ENCODE measurements at regions not wholly inside any gene's neighbourhood (a gene's known extent, or its start where the extent isn't known, plus 50 kb on each side); places are given as distances from the start of the nearest gene placed in this dataset.
"Not testable (repeated sequence)": the region's sequence is repeated elsewhere in the genome, so short reads cannot be mapped to it uniquely, and the experiment has no call there.

- H3K4me1 ChIP-seq: no peaks in the 10 kb centered on the region
- no peak overlapping the region for H3K27ac ChIP-seq
- no peaks in the 10 kb centered on the region for H3K9me3 ChIP-seq
- no peak overlapping the region for H3K4me3 ChIP-seq
- no peak for ATAC-seq
- H3K27me3 ChIP-seq: peaks cover 99% of the 10 kb centered on the region
- intact Hi-C loops (cut with DNase I): no loop called here
- TF ChIP-seq, protein P1, sequence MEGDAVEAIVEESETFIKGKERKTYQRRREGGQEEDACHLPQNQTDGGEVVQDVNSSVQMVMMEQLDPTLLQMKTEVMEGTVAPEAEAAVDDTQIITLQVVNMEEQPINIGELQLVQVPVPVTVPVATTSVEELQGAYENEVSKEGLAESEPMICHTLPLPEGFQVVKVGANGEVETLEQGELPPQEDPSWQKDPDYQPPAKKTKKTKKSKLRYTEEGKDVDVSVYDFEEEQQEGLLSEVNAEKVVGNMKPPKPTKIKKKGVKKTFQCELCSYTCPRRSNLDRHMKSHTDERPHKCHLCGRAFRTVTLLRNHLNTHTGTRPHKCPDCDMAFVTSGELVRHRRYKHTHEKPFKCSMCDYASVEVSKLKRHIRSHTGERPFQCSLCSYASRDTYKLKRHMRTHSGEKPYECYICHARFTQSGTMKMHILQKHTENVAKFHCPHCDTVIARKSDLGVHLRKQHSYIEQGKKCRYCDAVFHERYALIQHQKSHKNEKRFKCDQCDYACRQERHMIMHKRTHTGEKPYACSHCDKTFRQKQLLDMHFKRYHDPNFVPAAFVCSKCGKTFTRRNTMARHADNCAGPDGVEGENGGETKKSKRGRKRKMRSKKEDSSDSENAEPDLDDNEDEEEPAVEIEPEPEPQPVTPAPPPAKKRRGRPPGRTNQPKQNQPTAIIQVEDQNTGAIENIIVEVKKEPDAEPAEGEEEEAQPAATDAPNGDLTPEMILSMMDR (IDR thresholded peaks at IDR 0.05): no peak
- DNase-seq: no peak
- no peaks in the 10 kb centered on the region for H3K36me3 ChIP-seq
Observed at GRCh38 chr6:28816339-28816908, 107.4 kb downstream of the TRIM27 start.

- no peak for ATAC-seq
Observed at GRCh38 chr6:28816909-28817807, 106.6 kb downstream of the TRIM27 start.

DNA sequence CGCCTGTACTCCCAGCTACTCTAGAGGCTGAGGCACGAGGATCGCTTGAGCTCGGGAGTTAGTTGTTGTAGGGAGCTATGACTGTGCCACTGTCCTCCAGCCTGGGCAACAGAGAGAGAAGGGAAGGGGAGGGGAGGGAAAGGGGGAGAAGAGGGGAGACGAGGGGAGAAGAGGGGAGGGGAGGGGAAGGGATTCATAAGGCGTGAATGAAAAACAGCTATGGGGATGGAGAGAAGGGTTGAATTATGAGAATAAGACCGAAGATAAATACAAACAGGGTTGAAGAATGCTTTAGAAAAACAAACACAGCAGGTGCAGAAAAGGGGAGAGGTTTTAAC lies 106.0 kb downstream of the TRIM27 start:
- Histone ChIP-seq H3K36me3 (no peaks in the 10 kb centered on the region), H3K9me3 (no peaks in the 10 kb centered on the region), H3K4me1 (no peaks in the 10 kb centered on the region), H3K27ac (no peak overlapping the region), H3K4me3 (no peak overlapping the region), H3K27me3 (peaks cover 99% of the 10 kb centered on the region)
- TF ChIP-seq, protein P1 (IDR thresholded peaks at IDR 0.05): no peak
- intact Hi-C loops (cut with DNase I): no loop called here
- DNase-seq: no peak
- ATAC-seq: no peak

More at GRCh38 chr6:28816909-28817807, 106.6 kb downstream of the TRIM27 start:
- Histone ChIP-seq H3K9me3 (no peaks in the 10 kb centered on the region), H3K4me3 (no peak overlapping the region), H3K27ac (no peak overlapping the region), H3K4me1 (no peaks in the 10 kb centered on the region), H3K36me3 (no peaks in the 10 kb centered on the region), H3K27me3 (peaks cover 99% of the 10 kb centered on the region)
- intact Hi-C loops (cut with DNase I): no loop called here
- TF ChIP-seq, protein P1 (IDR thresholded peaks at IDR 0.05): no peak
- no peak for DNase-seq

DNA sequence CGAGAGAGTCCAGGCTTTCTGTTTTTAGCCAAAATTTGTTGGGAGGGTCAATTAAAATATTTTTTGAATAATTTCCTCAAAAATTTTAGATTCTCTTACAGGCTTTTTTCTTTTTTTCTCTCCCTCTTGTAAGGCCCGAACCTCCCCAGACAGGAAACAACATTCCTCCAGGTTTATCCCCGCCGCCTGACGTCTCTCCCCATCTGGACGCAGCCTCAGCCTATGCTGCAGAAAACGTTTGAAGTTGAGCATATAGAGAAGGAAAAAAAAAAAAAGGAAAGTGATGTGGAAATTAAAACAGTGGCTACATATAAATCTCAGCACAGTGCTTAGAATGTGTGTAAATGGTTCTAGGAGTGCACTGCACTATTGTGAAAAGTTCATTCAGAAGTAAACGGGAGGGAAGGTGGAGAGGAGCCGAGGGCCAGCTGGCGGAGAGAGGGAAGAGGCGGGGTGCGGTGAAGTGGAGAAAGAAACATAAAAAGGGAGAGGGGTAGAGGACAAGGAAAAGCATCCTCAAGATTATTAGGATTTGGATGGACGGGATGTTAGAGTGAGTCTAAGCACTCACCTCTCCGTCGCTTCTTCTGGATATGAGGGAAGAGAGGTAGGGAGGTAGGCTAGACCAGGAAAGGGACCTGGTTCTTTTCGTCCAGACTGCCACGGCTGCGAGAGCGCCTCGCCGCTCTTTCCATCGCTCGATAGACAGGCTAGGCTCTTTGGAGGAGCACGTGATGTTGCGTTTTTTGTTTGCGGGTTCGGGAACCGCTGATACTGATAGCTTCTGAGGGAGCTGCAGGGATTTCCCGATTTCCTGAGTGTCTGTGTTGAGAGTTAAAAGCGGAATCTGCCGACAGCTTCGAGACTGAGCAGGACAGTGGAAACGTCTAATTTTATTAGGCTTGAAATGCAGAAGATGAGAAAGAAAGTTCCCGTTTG lies 98.7 kb downstream of the TRIM27 start:
- Histone ChIP-seq H3K9me3 (no peaks in the 10 kb centered on the region), H3K4me1 (no peaks in the 10 kb centered on the region), H3K4me3 (no peak overlapping the region), H3K27me3 (peaks cover 90% of the 10 kb centered on the region), H3K27ac (no peak overlapping the region), H3K36me3 (no peaks in the 10 kb centered on the region)
- intact Hi-C loops (cut with DNase I): no loop called here
- DNase-seq: no peak
- no peak for ATAC-seq
- TF ChIP-seq, protein P1 (IDR thresholded peaks at IDR 0.05): no peak

DNA sequence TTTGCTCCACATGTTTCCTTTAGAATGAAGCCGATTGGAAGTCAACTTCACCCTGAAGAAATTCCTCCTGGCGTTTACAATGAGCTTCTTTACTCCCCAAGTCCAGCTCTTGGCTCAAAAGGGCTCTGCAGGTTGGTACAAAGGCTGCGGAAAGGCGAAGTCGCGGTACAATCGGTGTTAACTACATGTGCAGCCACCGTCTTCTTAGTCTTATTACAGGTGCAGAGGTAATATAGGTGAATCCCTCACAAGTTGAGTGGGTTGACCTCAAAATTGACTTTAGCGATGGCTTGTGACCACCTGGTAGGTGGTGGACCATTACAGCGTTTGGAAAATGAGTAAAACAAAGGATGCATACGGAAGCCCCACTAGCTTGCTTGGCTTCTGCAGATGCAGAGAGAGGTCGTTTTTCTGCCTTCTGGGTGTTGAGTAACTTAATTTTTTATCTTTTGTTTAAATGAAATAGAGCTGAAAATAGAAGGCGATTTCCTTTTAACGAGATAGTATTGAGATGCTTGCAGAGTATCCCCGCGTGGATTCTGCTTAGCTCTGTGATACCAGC lies 98.0 kb downstream of the TRIM27 start:
- Histone ChIP-seq H3K36me3 (no peaks in the 10 kb centered on the region), H3K9me3 (no peaks in the 10 kb centered on the region), H3K27me3 (peaks cover 83% of the 10 kb centered on the region), H3K4me1 (no peaks in the 10 kb centered on the region), H3K4me3 (no peak overlapping the region), H3K27ac (no peak overlapping the region)
- no peak for DNase-seq
- TF ChIP-seq, protein P1 (IDR thresholded peaks at IDR 0.05): no peak
- no peak for ATAC-seq
- intact Hi-C loops (cut with DNase I): no loop called here

- H3K36me3 ChIP-seq; H3K27ac ChIP-seq; H3K4me3 ChIP-seq; intact Hi-C loops (cut with DNase I); ATAC-seq; H3K9me3 ChIP-seq; DNase-seq; H3K4me1 ChIP-seq: not testable (repeated sequence)
- peaks cover 32% of the 10 kb centered on the region for H3K27me3 ChIP-seq
Observed at GRCh38 chr6:28831683-28832082, 92.1 kb downstream of the TRIM27 start.

GRCh38 chr6:28836703-28837102 lies 87.1 kb downstream of the TRIM27 start:
- not testable (repeated sequence) for H3K36me3 ChIP-seq, H3K4me1 ChIP-seq, H3K9me3 ChIP-seq, DNase-seq, H3K27me3 ChIP-seq, H3K27ac ChIP-seq, H3K4me3 ChIP-seq, ATAC-seq
- intact Hi-C loops (cut with DNase I): loop anchor here (5.0 kb wide), 1 partner anchor 186 kb away; no protein-coding TSS in a partner anchor
